Osteocyte (in vitro differentiated cells): ENCODE measurements at regions not wholly inside any gene's neighbourhood (a gene's known extent, or its start where the extent isn't known, plus 50 kb on each side); places are given as distances from the start of the nearest gene placed in this dataset.
A peak's percentile ranks its signal among the peaks of the same experiment; 100 is the strongest.

Source experiments
- DNase-seq: peaks from one replicate; pipeline ENCODE4 v3.0.0; 2021; ENCODE audit warnings: mixed read lengths; ENCODE audit not compliant: unreplicated experiment; ENCODE audit errors: extremely low spot score
- H3K27ac Mint-ChIP-seq: one replicate; pipeline ENCODE4 v1.8.0; 2021; ENCODE audit warnings: mild to moderate bottlenecking, mixed read lengths; ENCODE audit not compliant: unreplicated experiment
- H3K27me3 Mint-ChIP-seq: one replicate; pipeline ENCODE4 v1.8.0; 2021; ENCODE audit warnings: mixed read lengths; ENCODE audit not compliant: unreplicated experiment
- H3K36me3 Mint-ChIP-seq: one replicate; pipeline ENCODE4 v1.8.0; 2021; ENCODE audit warnings: mixed read lengths; ENCODE audit not compliant: unreplicated experiment
- H3K4me1 Mint-ChIP-seq: one replicate; pipeline ENCODE4 v1.8.0; 2021; ENCODE audit warnings: mixed read lengths; ENCODE audit not compliant: unreplicated experiment
- H3K4me3 Mint-ChIP-seq: one replicate; pipeline ENCODE4 v1.8.0; 2021; ENCODE audit warnings: mild to moderate bottlenecking, moderate library complexity, mixed read lengths; ENCODE audit not compliant: unreplicated experiment
- H3K9me3 Mint-ChIP-seq: one replicate; pipeline ENCODE4 v1.8.0; 2021; ENCODE audit warnings: mixed read lengths; ENCODE audit not compliant: unreplicated experiment
- TF ChIP-seq, protein P1 (sequence below): fragments of 200-600 bp; sonication (generic); IDR thresholded peaks from 2 replicates; pipeline ENCODE4 v1.5.0; 2021; ENCODE audit warnings: antibody characterized with exemption, mild to moderate bottlenecking, moderate library complexity

GRCh38 chr12:63052696-63053095 is 98.3 kb downstream of the AVPR1A start:
- H3K4me1 Mint-ChIP-seq: peaks cover 13% of the 10 kb centered on the region
- TF ChIP-seq, protein P1, sequence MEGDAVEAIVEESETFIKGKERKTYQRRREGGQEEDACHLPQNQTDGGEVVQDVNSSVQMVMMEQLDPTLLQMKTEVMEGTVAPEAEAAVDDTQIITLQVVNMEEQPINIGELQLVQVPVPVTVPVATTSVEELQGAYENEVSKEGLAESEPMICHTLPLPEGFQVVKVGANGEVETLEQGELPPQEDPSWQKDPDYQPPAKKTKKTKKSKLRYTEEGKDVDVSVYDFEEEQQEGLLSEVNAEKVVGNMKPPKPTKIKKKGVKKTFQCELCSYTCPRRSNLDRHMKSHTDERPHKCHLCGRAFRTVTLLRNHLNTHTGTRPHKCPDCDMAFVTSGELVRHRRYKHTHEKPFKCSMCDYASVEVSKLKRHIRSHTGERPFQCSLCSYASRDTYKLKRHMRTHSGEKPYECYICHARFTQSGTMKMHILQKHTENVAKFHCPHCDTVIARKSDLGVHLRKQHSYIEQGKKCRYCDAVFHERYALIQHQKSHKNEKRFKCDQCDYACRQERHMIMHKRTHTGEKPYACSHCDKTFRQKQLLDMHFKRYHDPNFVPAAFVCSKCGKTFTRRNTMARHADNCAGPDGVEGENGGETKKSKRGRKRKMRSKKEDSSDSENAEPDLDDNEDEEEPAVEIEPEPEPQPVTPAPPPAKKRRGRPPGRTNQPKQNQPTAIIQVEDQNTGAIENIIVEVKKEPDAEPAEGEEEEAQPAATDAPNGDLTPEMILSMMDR: no peak
- H3K27me3 Mint-ChIP-seq: no peaks in the 10 kb centered on the region
- H3K9me3 Mint-ChIP-seq: peaks cover 7% of the 10 kb centered on the region
- no peak overlapping the region for H3K4me3 Mint-ChIP-seq
- DNase-seq: no peak
- H3K36me3 Mint-ChIP-seq: peaks cover 5% of the 10 kb centered on the region
- no peak overlapping the region for H3K27ac Mint-ChIP-seq

GRCh38 chr12:63047146-63047545 is 103.9 kb downstream of the AVPR1A start:
- peaks cover 3% of the 10 kb centered on the region for H3K36me3 Mint-ChIP-seq
- peaks cover 10% of the 10 kb centered on the region for H3K4me1 Mint-ChIP-seq
- no peak for DNase-seq
- H3K27me3 Mint-ChIP-seq: no peaks in the 10 kb centered on the region
- H3K4me3 Mint-ChIP-seq: no peak overlapping the region
- H3K9me3 Mint-ChIP-seq: peaks cover 3% of the 10 kb centered on the region
- H3K27ac Mint-ChIP-seq: peak overlapping the region; percentile 68
- TF ChIP-seq, protein P1: no peak

- Mint-ChIP-seq H3K4me1 (peaks cover 10% of the 10 kb centered on the region), H3K36me3 (peaks cover 3% of the 10 kb centered on the region), H3K27me3 (no peaks in the 10 kb centered on the region), H3K9me3 (peaks cover 3% of the 10 kb centered on the region), H3K27ac (no peak overlapping the region), H3K4me3 (peak overlapping the region; percentile 36)
- DNase-seq: peak; percentile 87
- TF ChIP-seq, protein P1: no peak
These were observed 105.8 kb downstream of the AVPR1A start for GRCh38 chr12:63045020-63045860.

DNA sequence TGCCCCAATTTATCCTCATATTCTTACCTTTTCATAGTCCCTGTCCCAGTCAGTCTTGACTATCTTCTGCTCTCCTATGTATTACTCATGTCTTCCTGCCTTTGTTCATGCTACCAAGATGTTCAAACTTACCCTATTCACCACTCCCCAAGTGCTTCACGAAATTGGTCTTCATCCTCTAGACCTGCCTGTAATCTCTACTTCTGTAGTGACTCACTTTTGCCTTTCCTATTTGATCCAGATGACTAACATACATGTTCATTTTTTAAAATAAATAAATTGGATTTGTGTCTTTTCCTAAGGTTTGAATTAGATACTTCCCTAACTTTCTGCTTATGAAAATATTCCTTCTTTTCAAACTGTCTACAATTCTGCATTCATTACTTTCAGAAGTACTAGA is 107.7 kb upstream of the PPM1H start:
- Mint-ChIP-seq H3K27me3 (no peaks in the 10 kb centered on the region), H3K4me1 (peaks cover 6% of the 10 kb centered on the region), H3K4me3 (no peak overlapping the region), H3K27ac (no peak overlapping the region), H3K36me3 (no peaks in the 10 kb centered on the region), H3K9me3 (no peaks in the 10 kb centered on the region)
- TF ChIP-seq, protein P1: no peak
- DNase-seq: no peak

DNA sequence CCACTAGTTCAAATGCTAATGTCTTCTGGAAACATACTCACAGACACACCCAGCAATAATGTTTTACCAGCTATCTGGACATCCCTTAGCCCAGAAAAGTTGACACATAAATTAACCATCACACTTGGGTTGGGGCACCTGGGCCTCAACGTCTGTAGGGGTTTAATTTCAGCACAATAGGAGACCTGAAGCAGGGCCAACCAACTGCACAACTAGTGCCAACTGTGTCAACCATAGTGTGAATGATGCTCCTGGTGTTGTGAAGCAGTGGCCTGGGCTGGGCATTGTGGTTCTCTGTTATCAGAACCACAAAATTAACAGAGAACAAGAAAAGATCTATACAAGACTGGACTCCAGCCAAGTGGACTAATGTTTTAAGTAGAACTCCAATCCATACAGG is 106.7 kb upstream of the PPM1H start:
- Mint-ChIP-seq H3K4me3 (no peak overlapping the region), H3K36me3 (no peaks in the 10 kb centered on the region)
- TF ChIP-seq, protein P1: no peak

More for the DNA sequence above, 106.7 kb upstream of the PPM1H start:
- H3K9me3 Mint-ChIP-seq: no peaks in the 10 kb centered on the region
- no peaks in the 10 kb centered on the region for H3K4me1 Mint-ChIP-seq
- no peak for DNase-seq
- H3K27me3 Mint-ChIP-seq: no peaks in the 10 kb centered on the region
- H3K27ac Mint-ChIP-seq: no peak overlapping the region
